ENCODE measurements at regions not wholly inside any gene's neighbourhood (a gene's known extent, or its start where the extent isn't known, plus 50 kb on each side); places are given as distances from the start of the nearest gene placed in this dataset.

DNA sequence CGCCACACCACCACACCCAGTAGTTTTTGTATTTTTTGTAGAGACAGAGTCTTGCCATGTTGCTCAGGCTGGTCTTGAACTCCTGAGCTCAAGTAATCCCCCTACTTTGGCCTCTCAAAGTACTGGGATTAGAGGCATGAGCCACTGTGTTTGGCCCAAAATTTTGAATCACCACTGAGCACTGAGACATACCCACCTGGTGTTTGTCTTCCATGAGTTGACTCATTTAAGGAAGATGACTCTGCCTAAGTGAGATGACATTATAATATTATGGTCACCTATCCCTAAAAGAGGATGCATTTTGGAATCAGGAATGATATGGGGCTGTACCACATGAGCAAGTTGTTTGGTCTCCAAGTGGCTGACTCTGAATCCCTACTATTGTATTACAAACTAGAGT lies 54.6 kb upstream of the RNF217 start:
- TF ChIP-seq, protein P1, sequence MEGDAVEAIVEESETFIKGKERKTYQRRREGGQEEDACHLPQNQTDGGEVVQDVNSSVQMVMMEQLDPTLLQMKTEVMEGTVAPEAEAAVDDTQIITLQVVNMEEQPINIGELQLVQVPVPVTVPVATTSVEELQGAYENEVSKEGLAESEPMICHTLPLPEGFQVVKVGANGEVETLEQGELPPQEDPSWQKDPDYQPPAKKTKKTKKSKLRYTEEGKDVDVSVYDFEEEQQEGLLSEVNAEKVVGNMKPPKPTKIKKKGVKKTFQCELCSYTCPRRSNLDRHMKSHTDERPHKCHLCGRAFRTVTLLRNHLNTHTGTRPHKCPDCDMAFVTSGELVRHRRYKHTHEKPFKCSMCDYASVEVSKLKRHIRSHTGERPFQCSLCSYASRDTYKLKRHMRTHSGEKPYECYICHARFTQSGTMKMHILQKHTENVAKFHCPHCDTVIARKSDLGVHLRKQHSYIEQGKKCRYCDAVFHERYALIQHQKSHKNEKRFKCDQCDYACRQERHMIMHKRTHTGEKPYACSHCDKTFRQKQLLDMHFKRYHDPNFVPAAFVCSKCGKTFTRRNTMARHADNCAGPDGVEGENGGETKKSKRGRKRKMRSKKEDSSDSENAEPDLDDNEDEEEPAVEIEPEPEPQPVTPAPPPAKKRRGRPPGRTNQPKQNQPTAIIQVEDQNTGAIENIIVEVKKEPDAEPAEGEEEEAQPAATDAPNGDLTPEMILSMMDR (IDR thresholded peaks at IDR 0.05; ENCODE audit: poor library complexity), result no peak
- TF ChIP-seq EZH2phosphoT487 (IDR thresholded peaks at IDR 0.05; ENCODE audit: low read depth, severe bottlenecking, unreplicated experiment), result no peak
